PC-3 (cell line): ENCODE measurements at regions not wholly inside any gene's neighbourhood (a gene's known extent, or its start where the extent isn't known, plus 50 kb on each side); places are given as distances from the start of the nearest gene placed in this dataset.

Experiments
- ATAC-seq: fragments of 200-7000 bp; cut with Tn5 transposase; 2 replicates; pipeline ENCODE4 v1.9.1; 2020; ENCODE audit warnings: mild to moderate bottlenecking, moderate library complexity
- BruUV-seq: library from RNA; stranded (reverse); fragments of 400-500 nt; replicated peaks from 2 replicates; lab custom pipeline; 2021; lab: Mats Ljungman, UMichigan
- CTCF ChIA-PET: fragments of 300-600 bp; sonication (Branson Sonifier 250); formaldehyde crosslinking; loops from one replicate; lab custom pipeline; 2022; ENCODE audit warnings: antibody characterized with exemption; lab: Charles Lee
- POLR2A ChIA-PET: fragments of 300-600 bp; sonication (Branson Sonifier 250); formaldehyde crosslinking; loops from one replicate; lab custom pipeline; 2022; ENCODE audit warnings: antibody characterized with exemption; ENCODE audit not compliant: unreplicated experiment; lab: Charles Lee
- DNase-seq: peaks from one replicate; pipeline ENCODE4 v3.0.0-alpha.2; 2015
- H2AFZ ChIP-seq: fragments of 300-600 bp; sonication (generic); 2 replicates; pipeline ENCODE4 v1.6.0; 2016; ENCODE audit warnings: antibody characterized with exemption, low read length
- H3F3A ChIP-seq: fragments of 300-600 bp; sonication (generic); one replicate; pipeline ENCODE4 v1.6.0; 2017; ENCODE audit warnings: antibody characterized with exemption, low read length, control low read depth, mild to moderate bottlenecking; ENCODE audit not compliant: unreplicated experiment
- H3K27ac ChIP-seq: fragments of 300-600 bp; sonication (generic); 2 replicates; pipeline ENCODE4 v1.5.1; 2016; ENCODE audit warnings: mild to moderate bottlenecking, low read length
- H3K27me3 ChIP-seq: fragments of 300-600 bp; sonication (generic); 2 replicates; pipeline ENCODE4 v1.6.1; 2016; ENCODE audit warnings: low read length, mixed read lengths
- H3K36me3 ChIP-seq: fragments of 300-600 bp; sonication (generic); 2 replicates; pipeline ENCODE4 v1.6.1; 2016; ENCODE audit warnings: low read depth, mixed run types, low read length, mixed read lengths
- H3K4me1 ChIP-seq: fragments of 300-600 bp; sonication (generic); 2 replicates; pipeline ENCODE4 v1.5.1; 2016; ENCODE audit warnings: low read length; ENCODE audit not compliant: insufficient read depth
- H3K4me2 ChIP-seq: fragments of 300-600 bp; sonication (generic); 2 replicates; pipeline ENCODE4 v1.6.0; 2016; ENCODE audit warnings: low read length
- H3K4me3 ChIP-seq: fragments of 300-600 bp; sonication (generic); 2 replicates; pipeline ENCODE4 v1.5.1; 2016; ENCODE audit warnings: mild to moderate bottlenecking, low read length, mixed read lengths
- H3K79me2 ChIP-seq: fragments of 300-600 bp; sonication (generic); 2 replicates; pipeline ENCODE4 v1.6.1; 2017; ENCODE audit warnings: low read length, mixed read lengths
- H3K9ac ChIP-seq: fragments of 300-600 bp; sonication (generic); 2 replicates; pipeline ENCODE4 v1.6.0; 2016; ENCODE audit warnings: mild to moderate bottlenecking, low read length
- H3K9me2 ChIP-seq: fragments of 300-600 bp; sonication (generic); replicated peaks from 2 replicates; pipeline ENCODE4 v1.6.1; 2016; ENCODE audit warnings: mixed run types, low read length, mixed read lengths
- H3K9me3 ChIP-seq: fragments of 300-600 bp; sonication (generic); 2 replicates; pipeline ENCODE4 v1.6.1; 2016; ENCODE audit warnings: low read length, mixed read lengths
- H4K20me1 ChIP-seq: fragments of 300-600 bp; sonication (generic); 2 replicates; pipeline ENCODE4 v1.6.1; 2016; ENCODE audit warnings: low read length, mixed read lengths
- CTCF ChIP-seq: fragments of 300-600 bp; sonication (generic); conservative IDR thresholded peaks from 2 replicates; pipeline ENCODE4 v1.5.1; 2017; ENCODE audit warnings: antibody characterized with exemption, low read depth, mild to moderate bottlenecking, low read length
- EZH2 ChIP-seq: fragments of 300-600 bp; sonication (generic); IDR thresholded peaks from one replicate; pipeline ENCODE4 v1.6.1; 2017; ENCODE audit warnings: antibody characterized with exemption, mild to moderate bottlenecking, low read length; ENCODE audit not compliant: unreplicated experiment
- EZH2phosphoT487 ChIP-seq: fragments of 300-600 bp; sonication (generic); IDR thresholded peaks from 2 replicates; pipeline ENCODE4 v1.6.1; 2018; ENCODE audit warnings: mild to moderate bottlenecking, antibody characterized with exemption, low read length, borderline replicate concordance
- intact Hi-C: fragments of 100-400 bp; cut with micrococcal nuclease; formaldehyde crosslinking; loops from 2 replicates; pipeline ENCODE4 v1.9.0; 2023

- H3K27me3 ChIP-seq: no peaks in the 10 kb centered on the region
- H3K79me2 ChIP-seq: no peaks in the 10 kb centered on the region
- no peak for ATAC-seq
- H3K9me2 ChIP-seq: no peaks in the 10 kb centered on the region
- intact Hi-C loops: no loop called here
- H3K9me3 ChIP-seq: 0 out of 2 replicates have a peak, but pooled peaks cover 4% of the 10 kb centered on the region
- no peak overlapping the region for H3K27ac ChIP-seq
- no peaks in the 10 kb centered on the region for H3K36me3 ChIP-seq
- POLR2A ChIA-PET: no interaction called here
- TF ChIP-seq EZH2phosphoT487: no peak
- TF ChIP-seq CTCF: no peak
- TF ChIP-seq EZH2: no peak
- no peak overlapping the region for H3K4me3 ChIP-seq
- no peaks in the 10 kb centered on the region for H3K4me1 ChIP-seq
- BruUV-seq: no TSS peak
- CTCF ChIA-PET: no interaction called here
- DNase-seq: no peak
- H4K20me1 ChIP-seq: no peaks in the 10 kb centered on the region
- H3K4me2 ChIP-seq: no peak overlapping the region
- no peaks in the 10 kb centered on the region for H3F3A ChIP-seq
- H2AFZ ChIP-seq: no peak overlapping the region
- H3K9ac ChIP-seq: no peak overlapping the region
Measured at GRCh38 chr4:19152264-19152663, 1099.4 kb upstream of the SLIT2 start.

DNA sequence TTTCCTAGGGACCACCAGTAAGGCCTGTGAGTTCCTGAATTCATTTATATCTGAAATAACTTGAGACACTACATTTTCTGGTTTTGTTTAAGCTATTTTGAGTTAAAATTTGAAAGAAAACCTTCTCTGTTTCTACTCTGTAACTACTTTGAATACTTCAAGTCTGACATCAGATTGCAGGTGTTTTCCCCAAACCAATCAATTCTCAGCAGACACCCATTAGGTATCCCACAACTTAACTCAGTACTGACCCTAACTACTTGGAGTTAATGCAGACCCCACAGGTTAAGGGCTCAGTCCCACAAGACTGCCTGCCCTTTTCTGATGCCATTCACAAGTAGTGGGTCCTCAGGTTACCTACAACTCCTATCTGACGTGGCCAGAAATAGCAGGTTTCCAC, 1100.0 kb upstream of the SLIT2 start:
- ChIA-PET POLR2A (no interaction called here), CTCF (no interaction called here)
- no peak overlapping the region for H3K4me3 ChIP-seq
- DNase-seq (no peak), ATAC-seq (no peak)
- intact Hi-C loops: no loop called here
- H3K27ac ChIP-seq: no peak overlapping the region
- no TSS peak for BruUV-seq
- no peak overlapping the region for H3K9ac ChIP-seq
- H3K4me2 ChIP-seq: no peak overlapping the region
- TF ChIP-seq CTCF: no peak
- no peak for TF ChIP-seq EZH2phosphoT487
- no peak for TF ChIP-seq EZH2
- no peaks in the 10 kb centered on the region for H3K36me3 ChIP-seq
- H3F3A ChIP-seq: no peaks in the 10 kb centered on the region
- H2AFZ ChIP-seq: no peak overlapping the region
- no peaks in the 10 kb centered on the region for H3K4me1 ChIP-seq
- H3K9me2 ChIP-seq: no peaks in the 10 kb centered on the region
- H4K20me1 ChIP-seq: no peaks in the 10 kb centered on the region
- no peaks in the 10 kb centered on the region for H3K79me2 ChIP-seq
- H3K9me3 ChIP-seq: 0 out of 2 replicates have a peak, but pooled peaks cover 4% of the 10 kb centered on the region
- no peaks in the 10 kb centered on the region for H3K27me3 ChIP-seq

- intact Hi-C loops: no loop called here
- TF ChIP-seq EZH2: no peak
- BruUV-seq: no TSS peak
- Histone ChIP-seq H3K9me3 (no peaks in the 10 kb centered on the region), H3K36me3 (no peaks in the 10 kb centered on the region), H3K4me1 (no peaks in the 10 kb centered on the region), H3F3A (no peaks in the 10 kb centered on the region), H3K9ac (no peak overlapping the region), H2AFZ (no peak overlapping the region), H4K20me1 (no peaks in the 10 kb centered on the region), H3K4me2 (no peak overlapping the region), H3K79me2 (no peaks in the 10 kb centered on the region), H3K27me3 (no peaks in the 10 kb centered on the region), H3K9me2 (no peaks in the 10 kb centered on the region), H3K27ac (no peak overlapping the region), H3K4me3 (no peak overlapping the region)
- POLR2A ChIA-PET: no interaction called here
- DNase-seq: no peak
- no peak for ATAC-seq
- CTCF ChIA-PET: no interaction called here
Measured at GRCh38 chr4:19146038-19146437, 1105.7 kb upstream of the SLIT2 start.
